IMR-90 (cell line): ENCODE measurements at regions not wholly inside any gene's neighbourhood (a gene's known extent, or its start where the extent isn't known, plus 50 kb on each side); places are given as distances from the start of the nearest gene placed in this dataset.

Experiments used
- ATAC-seq: fragments of 200-7000 bp; cut with Tn5 transposase; 2 replicates; pipeline ENCODE4 v1.9.1; 2020; ENCODE audit warnings: low read depth, mild to moderate bottlenecking, moderate library complexity
- BruUV-seq: library from RNA; stranded (reverse); fragments of 400-500 nt; replicated peaks from 2 replicates; lab custom pipeline; 2021; lab: Mats Ljungman, UMichigan
- CTCF ChIA-PET: fragments of 300-600 bp; formaldehyde crosslinking; extraction: SDS; loops from one replicate; lab custom pipeline; 2021; ENCODE audit warnings: antibody characterized with exemption; lab: Yijun Ruan, JAX
- POLR2A ChIA-PET: fragments of 300-600 bp; sonication (Branson Sonifier 250); formaldehyde crosslinking; loops from one replicate; lab custom pipeline; 2022; ENCODE audit warnings: antibody characterized with exemption; ENCODE audit not compliant: unreplicated experiment; lab: Charles Lee
- DNase-seq: peaks from one replicate; pipeline ENCODE4 v3.0.0; 2013
- H2AFZ ChIP-seq: replicated peaks from 2 replicates; pipeline ENCODE3; 2013; ENCODE audit warnings: low read length, mild to moderate bottlenecking; ENCODE audit not compliant: poor library complexity
- H2AK5ac ChIP-seq: 2 replicates; pipeline ENCODE4 v1.6.1; 2013; ENCODE audit warnings: low read depth, low read length, inconsistent platforms
- H2AK9ac ChIP-seq: replicated peaks from 2 replicates; pipeline ENCODE3; 2013; ENCODE audit warnings: mild to moderate bottlenecking, low read depth, low read length, moderate library complexity; ENCODE audit not compliant: poor library complexity
- H2BK120ac ChIP-seq: 2 replicates; pipeline ENCODE4 v1.6.1; 2013; ENCODE audit warnings: low read depth, low read length, inconsistent platforms
- H2BK15ac ChIP-seq: 3 replicates; pipeline ENCODE4 v1.6.1; 2013; ENCODE audit warnings: low read depth, low read length, inconsistent platforms
- H2BK20ac ChIP-seq: 2 replicates; pipeline ENCODE4 v1.6.1; 2013; ENCODE audit warnings: low read depth, mild to moderate bottlenecking, inconsistent platforms, low read length, moderate library complexity
- H2BK5ac ChIP-seq: 2 replicates; pipeline ENCODE4 v1.6.1; 2013; ENCODE audit warnings: mild to moderate bottlenecking, low read depth, low read length, inconsistent platforms; ENCODE audit not compliant: poor library complexity, severe bottlenecking
- H3K14ac ChIP-seq: replicated peaks from 2 replicates; pipeline ENCODE4 v1.6.1; 2013; ENCODE audit warnings: low read depth, low read length, inconsistent platforms
- H3K18ac ChIP-seq: 2 replicates; pipeline ENCODE4 v1.6.1; 2013; ENCODE audit warnings: low read depth, low read length, control low read depth
- H3K23ac ChIP-seq: 2 replicates; pipeline ENCODE4 v1.6.1; 2013; ENCODE audit warnings: low read depth, low read length, inconsistent platforms
- H3K27ac ChIP-seq: 2 replicates; pipeline ENCODE4 v1.5.1; 2013; ENCODE audit warnings: mild to moderate bottlenecking, control low read depth, low read length; ENCODE audit not compliant: insufficient read depth
- H3K27me3 ChIP-seq: 2 replicates; pipeline ENCODE4 v1.6.1; 2013; ENCODE audit warnings: low read length; ENCODE audit not compliant: control insufficient read depth, insufficient read depth
- H3K36me3 ChIP-seq: 2 replicates; pipeline ENCODE4 v1.6.1; 2013; ENCODE audit warnings: low read length, mixed read lengths; ENCODE audit not compliant: control insufficient read depth, insufficient read depth
- H3K4ac ChIP-seq: 2 replicates; pipeline ENCODE4 v1.6.1; 2013; ENCODE audit warnings: low read depth, low read length, inconsistent platforms
- H3K4me1 ChIP-seq: 2 replicates; pipeline ENCODE4 v1.6.1; 2013; ENCODE audit warnings: low read length, mixed read lengths; ENCODE audit not compliant: control insufficient read depth, insufficient read depth
- H3K4me2 ChIP-seq: 2 replicates; pipeline ENCODE4 v1.6.1; 2013; ENCODE audit warnings: low read depth, mild to moderate bottlenecking, control low read depth, low read length, moderate library complexity
- H3K4me3 ChIP-seq: 2 replicates; pipeline ENCODE4 v1.5.1; 2013; ENCODE audit warnings: low read depth, mild to moderate bottlenecking, control low read depth, low read length, moderate library complexity; ENCODE audit not compliant: insufficient read depth
- H3K56ac ChIP-seq: 2 replicates; pipeline ENCODE4 v1.6.1; 2013; ENCODE audit warnings: low read length, inconsistent platforms; ENCODE audit not compliant: insufficient read depth; ENCODE audit errors: extremely low read depth
- H3K79me1 ChIP-seq, 2 experiments: 2 replicates each; pipeline ENCODE4 v1.6.1; 2013; ENCODE audit warnings: low read length in 2 of 2, inconsistent platforms in 1 of 2, low read depth in 1 of 2
- H3K9ac ChIP-seq: 2 replicates; pipeline ENCODE4 v1.6.1; 2013; ENCODE audit warnings: low read depth, low read length, control low read depth
- H3K9me1 ChIP-seq: 2 replicates; pipeline ENCODE4 v1.6.1; 2013; ENCODE audit warnings: low read length, inconsistent platforms; ENCODE audit not compliant: insufficient read depth
- H3K9me3 ChIP-seq: 2 replicates; pipeline ENCODE4 v1.6.1; 2013; ENCODE audit warnings: low read length; ENCODE audit not compliant: control insufficient read depth, insufficient read depth
- H4K20me1 ChIP-seq: 2 replicates; pipeline ENCODE4 v1.6.1; 2013; ENCODE audit warnings: low read length, inconsistent platforms; ENCODE audit not compliant: insufficient read depth
- H4K5ac ChIP-seq: 2 replicates; pipeline ENCODE4 v1.6.1; 2013; ENCODE audit warnings: mild to moderate bottlenecking, low read depth, low read length, control low read depth
- H4K8ac ChIP-seq, 2 experiments: 2 replicates each; pipeline ENCODE4 v1.6.1; 2013; ENCODE audit warnings: low read depth in 2 of 2, low read length in 2 of 2, control low read depth in 1 of 2, inconsistent platforms in 1 of 2
- H4K91ac ChIP-seq: 2 replicates; pipeline ENCODE4 v1.6.1; 2013; ENCODE audit warnings: low read depth, low read length, inconsistent platforms; ENCODE audit not compliant: insufficient read depth
- BHLHE40 ChIP-seq: fragments of 150-350 bp; IDR thresholded peaks from 2 replicates; pipeline ENCODE4 v1.6.1; 2016; ENCODE audit warnings: mild to moderate bottlenecking, low read depth, low read length
- CEBPB ChIP-seq: IDR thresholded peaks from 2 replicates; pipeline ENCODE4 v1.6.1; 2012; ENCODE audit warnings: low read depth, low read length, improper control_type of control experiment
- CHD1 ChIP-seq: IDR thresholded peaks from 2 replicates; pipeline ENCODE4 v1.6.1; 2012; ENCODE audit warnings: low read depth, low read length, improper control_type of control experiment
- ELK1 ChIP-seq: fragments of 150-350 bp; IDR thresholded peaks from 2 replicates; pipeline ENCODE4 v1.6.1; 2016; ENCODE audit warnings: low read depth, mild to moderate bottlenecking, low read length, moderate library complexity, borderline replicate concordance
- FOS ChIP-seq: fragments of 150-350 bp; IDR thresholded peaks from 2 replicates; pipeline ENCODE4 v1.6.1; 2016; ENCODE audit warnings: low read depth, low read length
- MAFK ChIP-seq: IDR thresholded peaks from 2 replicates; pipeline ENCODE4 v1.6.1; 2012; ENCODE audit warnings: low read depth, low read length, improper control_type of control experiment
- MAZ ChIP-seq: IDR thresholded peaks from 2 replicates; pipeline ENCODE4 v1.6.1; 2012; ENCODE audit warnings: low read depth, mild to moderate bottlenecking, low read length, improper control_type of control experiment, moderate library complexity, borderline replicate concordance
- MXI1 ChIP-seq: IDR thresholded peaks from 2 replicates; pipeline ENCODE4 v1.6.1; 2012; ENCODE audit warnings: low read depth, mild to moderate bottlenecking, low read length, moderate library complexity, borderline replicate concordance
- NFE2L2 ChIP-seq: fragments of 150-350 bp; IDR thresholded peaks from 2 replicates; pipeline ENCODE4 v1.6.1; 2016; ENCODE audit warnings: low read depth, mild to moderate bottlenecking, low read length
- RAD21 ChIP-seq: IDR thresholded peaks from 2 replicates; pipeline ENCODE4 v1.6.1; 2012; ENCODE audit warnings: low read length, improper control_type of control experiment
- RCOR1 ChIP-seq: IDR thresholded peaks from 2 replicates; pipeline ENCODE4 v1.6.1; 2012; ENCODE audit warnings: mild to moderate bottlenecking, low read length, improper control_type of control experiment; ENCODE audit not compliant: insufficient replicate concordance
- RFX5 ChIP-seq: IDR thresholded peaks from 2 replicates; pipeline ENCODE4 v1.8.0; 2012; ENCODE audit warnings: low read depth, mild to moderate bottlenecking, low read length, moderate library complexity
- SMC3 ChIP-seq: fragments of 150-350 bp; IDR thresholded peaks from 2 replicates; pipeline ENCODE4 v1.6.1; 2016; ENCODE audit warnings: low read depth, mild to moderate bottlenecking, antibody characterized with exemption, low read length, moderate library complexity
- USF2 ChIP-seq: fragments of 150-350 bp; IDR thresholded peaks from 2 replicates; pipeline ENCODE4 v1.6.1; 2017; ENCODE audit warnings: mild to moderate bottlenecking, antibody characterized with exemption, low read length, low read depth
- WGBS, 2 experiments: methylation state at CpG; one replicate each; pipeline versions ENCODE4 v1.1.5 to v1.1.7; 2013; ENCODE audit warnings: missing lambda C conversion rate in 2 of 2; ENCODE audit not compliant: insufficient read length in 1 of 2; ENCODE audit errors: extremely low coverage in 2 of 2; 5-methylcytosine and 5-hydroxymethylcytosine counted together
- dilution Hi-C: fragments of 300-500 bp; cut with HindIII; formaldehyde crosslinking; loops from one replicate; pipeline ENCODE4 v1.14.3; 2018; ENCODE audit warnings: low sequenced_read_pairs; ENCODE audit not compliant: unreplicated experiment
- in situ Hi-C: fragments of 300-500 bp; cut with MboI; formaldehyde crosslinking; loops from 3 replicates; pipeline ENCODE4 v1.14.3; 2019; ENCODE audit warnings: low sequenced_read_pairs, inconsistent platforms, mixed read lengths
- intact Hi-C: fragments of 100-400 bp; cut with micrococcal nuclease; formaldehyde crosslinking; loops from 2 replicates; pipeline ENCODE4 v1.10.0; 2022

GRCh38 chr1:244284641-244285156 is 167.0 kb downstream of the ADSS2 start:
- WGBS, 2 experiments, result 87% methylated on average over 6 of the region's 17 CpGs; no CpG with 5 or more reads in 1 of the 2 experiments
- no TSS peak for BruUV-seq

More at GRCh38 chr1:244284641-244285156, 167.0 kb downstream of the ADSS2 start:
- no peak overlapping the region for H3K4me2 ChIP-seq
- no peaks in the 10 kb centered on the region for H3K79me1 ChIP-seq
- H3K27me3 ChIP-seq, result no peaks in the 10 kb centered on the region; the same call in 1 of the 2 replicates
- H4K8ac ChIP-seq, result no peak overlapping the region
- H2BK20ac ChIP-seq, result no peak overlapping the region
- H3K9me3 ChIP-seq, result peaks cover 2% of the 10 kb centered on the region; the same call in 1 of the 2 replicates
- H3K27ac ChIP-seq, result no peak overlapping the region
- dilution Hi-C loops (no loop called here), intact Hi-C loops (no loop called here), in situ Hi-C loops (loop anchor here (25.0 kb wide), 1 partner anchor 797 kb away; no protein-coding TSS in a partner anchor)
- POLR2A ChIA-PET, result no interaction called here
- H4K20me1 ChIP-seq, result no peaks in the 10 kb centered on the region
- no peak for TF ChIP-seq RFX5
- TF ChIP-seq NFE2L2, result no peak
- TF ChIP-seq SMC3, result no peak
- no peak for TF ChIP-seq MXI1
- no peak for TF ChIP-seq MAFK
- TF ChIP-seq FOS, result no peak
- TF ChIP-seq USF2, result no peak
- no peak for TF ChIP-seq MAZ
- no peak for TF ChIP-seq CEBPB
- no peak for TF ChIP-seq RCOR1
- TF ChIP-seq ELK1, result no peak
- TF ChIP-seq BHLHE40, result no peak
- no peak for TF ChIP-seq RAD21
- TF ChIP-seq CHD1, result no peak
- H3K36me3 ChIP-seq, result no peaks in the 10 kb centered on the region
- H3K4me3 ChIP-seq, result no peak overlapping the region
- no peak overlapping the region for H2AFZ ChIP-seq
- H4K91ac ChIP-seq, result no peak overlapping the region
- H3K18ac ChIP-seq, result no peak overlapping the region
- H2BK120ac ChIP-seq, result no peak overlapping the region
- no peak for DNase-seq
- no peak for ATAC-seq
- H3K14ac ChIP-seq, result no peak overlapping the region
- H4K5ac ChIP-seq, result no peak overlapping the region
- H2AK5ac ChIP-seq, result no peak overlapping the region
- H3K9me1 ChIP-seq, result peaks cover 9% of the 10 kb centered on the region; the same call in 1 of the 2 replicates
- CTCF ChIA-PET, result no interaction called here
- H2BK5ac ChIP-seq, result no peak overlapping the region
- peaks cover 5% of the 10 kb centered on the region; the same call in 1 of the 2 replicates for H3K4me1 ChIP-seq
- no peak overlapping the region for H3K4ac ChIP-seq
- H2AK9ac ChIP-seq, result no peak overlapping the region
- H2BK15ac ChIP-seq, result no peak overlapping the region
- H3K9ac ChIP-seq, result no peak overlapping the region
- no peak overlapping the region for H3K56ac ChIP-seq
- H3K23ac ChIP-seq, result no peak overlapping the region
